GM19351 (cell line): ENCODE measurements at regions not wholly inside any gene's neighbourhood (a gene's known extent, or its start where the extent isn't known, plus 50 kb on each side); places are given as distances from the start of the nearest gene placed in this dataset.
"Not testable (repeated sequence)": the region's sequence is repeated elsewhere in the genome, so short reads cannot be mapped to it uniquely, and the experiment has no call there.

Experiments
- ATAC-seq: cut with Tn5 transposase; IDR thresholded peaks from one replicate; pipeline ENCODE4 v1.9.1; 2021; ENCODE audit warnings: mild to moderate bottlenecking, moderate library complexity; ENCODE audit not compliant: unreplicated experiment

DNA sequence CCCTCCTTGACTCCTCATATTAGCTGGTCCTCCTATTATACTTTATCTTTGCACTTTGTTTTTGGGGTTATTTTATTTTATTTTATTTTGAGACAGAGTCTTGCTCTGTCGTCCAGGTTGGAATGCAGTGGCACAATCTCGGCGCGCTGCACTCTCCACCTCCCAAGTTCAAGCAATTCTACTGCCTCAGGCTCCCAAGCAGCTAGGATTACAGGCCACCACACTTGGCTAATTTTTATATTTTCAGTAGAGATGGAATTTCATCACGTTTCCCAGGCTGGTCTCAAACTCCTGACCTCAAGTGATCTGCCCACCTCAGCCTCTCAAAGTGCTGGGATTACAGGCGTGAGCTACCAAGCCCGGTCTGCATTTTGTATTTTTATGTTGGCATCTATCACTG is 126.7 kb downstream of the FOXB1 start:
- ATAC-seq, result no peak

DNA sequence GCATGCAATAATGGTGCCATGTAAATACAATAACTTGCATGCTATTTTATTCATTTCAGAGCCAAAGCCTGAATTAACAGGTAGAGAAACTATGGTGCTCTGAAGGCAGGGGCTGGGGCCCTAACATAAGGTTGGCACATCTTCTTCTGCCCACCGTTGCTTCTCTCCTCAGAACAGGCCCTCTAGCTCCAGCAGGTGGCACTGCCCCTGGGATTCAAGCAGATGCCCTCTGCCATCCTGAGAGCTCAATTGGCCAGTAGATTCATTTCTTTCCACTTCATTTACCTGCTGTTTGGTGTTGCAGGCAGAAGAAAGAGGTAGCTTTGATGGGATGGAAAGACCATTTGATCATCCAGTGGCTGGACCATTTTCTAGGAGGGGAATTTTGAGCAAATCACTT is 130.5 kb downstream of the FOXB1 start:
- no peak for ATAC-seq

DNA sequence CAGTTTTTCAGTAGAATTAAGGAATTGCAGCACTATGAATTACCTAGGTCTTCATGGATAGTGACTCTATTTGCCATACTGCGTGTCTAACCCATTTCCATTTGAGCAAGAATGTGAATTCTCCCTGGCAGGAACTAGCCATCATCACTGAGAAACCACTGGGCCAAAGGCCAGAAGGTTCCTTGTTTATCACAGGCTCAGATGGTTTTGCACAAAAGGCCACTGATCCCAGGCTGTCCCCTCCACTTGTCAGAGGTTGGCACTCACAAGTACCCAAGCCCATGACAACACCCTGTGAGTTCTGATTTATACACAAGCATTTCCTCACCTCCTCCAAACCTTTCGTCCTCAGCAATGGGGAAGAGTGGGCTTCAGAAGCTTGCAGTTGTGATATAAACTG is 131.8 kb downstream of the FOXB1 start:
- no peak for ATAC-seq

DNA sequence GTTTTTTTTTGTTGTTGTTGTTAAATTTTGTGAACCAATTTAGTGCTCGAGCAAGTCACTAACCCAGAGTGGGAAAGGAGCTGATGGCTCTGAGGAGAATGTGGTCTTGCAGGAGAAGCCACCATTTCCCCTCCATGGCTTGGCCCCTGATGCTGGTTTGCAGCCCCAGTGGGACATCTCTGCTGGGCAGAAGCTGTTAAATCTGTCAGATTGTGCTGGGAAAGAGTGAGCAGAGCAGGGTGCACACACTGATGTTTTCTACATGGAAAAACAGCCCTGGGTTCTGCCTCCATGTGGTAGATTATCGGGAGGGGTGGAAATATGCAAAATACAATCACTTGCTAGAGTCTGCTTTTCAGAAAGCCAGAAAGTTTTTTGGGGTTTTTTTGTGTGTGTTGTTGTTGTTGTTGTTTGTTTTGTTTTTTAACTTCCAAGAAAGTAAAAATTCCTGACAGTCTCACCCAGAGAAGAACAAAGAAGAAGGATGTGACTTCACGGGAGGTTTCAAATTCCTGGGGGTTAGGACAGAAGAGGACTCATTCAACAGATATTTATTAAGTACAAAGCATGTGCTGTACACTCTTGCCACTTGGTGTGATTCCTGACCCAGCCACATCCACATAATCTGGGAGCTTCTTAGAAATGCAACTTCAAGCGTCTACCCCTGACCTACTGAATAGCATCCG is 133.7 kb downstream of the FOXB1 start:
- ATAC-seq, result no peak

DNA sequence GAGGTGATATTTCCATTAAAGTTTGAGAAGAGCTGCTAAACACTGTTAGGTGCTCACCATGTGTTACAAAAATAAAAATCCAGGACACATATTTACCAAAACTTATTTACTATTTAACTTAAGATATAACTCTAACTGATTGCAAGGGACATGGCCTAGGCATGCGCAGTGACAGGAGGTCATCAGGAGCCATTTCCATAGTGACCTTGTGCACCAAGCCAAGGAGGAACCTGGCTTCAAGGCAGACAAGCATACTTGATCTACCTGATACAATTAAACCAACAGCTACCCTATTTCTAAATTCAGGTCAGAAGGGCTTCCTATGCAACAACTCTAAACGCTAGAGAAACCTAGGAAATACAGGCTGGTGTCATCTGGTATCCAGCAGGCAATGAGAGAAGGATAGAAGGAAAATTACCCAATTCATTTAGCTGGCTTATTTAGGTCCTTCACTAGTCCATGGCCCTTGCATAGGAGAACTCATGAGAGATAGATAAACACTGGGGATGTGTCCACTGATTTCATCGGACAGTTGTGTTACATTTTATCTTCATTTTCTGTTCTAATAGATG is 134.4 kb downstream of the FOXB1 start:
- ATAC-seq, result no peak

DNA sequence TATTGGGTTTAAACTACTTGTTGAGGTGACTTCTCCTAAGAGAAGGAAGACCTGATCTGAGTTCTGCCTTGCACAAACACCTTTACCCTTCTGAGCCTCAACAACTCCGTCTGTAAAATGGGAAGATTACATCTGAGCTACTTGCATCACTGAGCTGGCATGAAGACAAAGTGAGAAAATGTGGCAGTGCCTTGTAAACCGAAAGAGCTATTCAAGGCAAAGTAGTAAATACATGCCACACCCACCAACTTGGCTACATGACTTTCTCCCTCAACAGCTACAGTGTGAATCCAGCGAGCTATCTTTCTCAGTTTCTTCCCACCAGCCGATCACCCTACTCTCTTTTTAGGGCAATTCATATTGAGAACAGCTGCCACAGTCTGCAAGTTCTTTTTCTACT is 148.3 kb downstream of the FOXB1 start:
- ATAC-seq, result no peak

DNA sequence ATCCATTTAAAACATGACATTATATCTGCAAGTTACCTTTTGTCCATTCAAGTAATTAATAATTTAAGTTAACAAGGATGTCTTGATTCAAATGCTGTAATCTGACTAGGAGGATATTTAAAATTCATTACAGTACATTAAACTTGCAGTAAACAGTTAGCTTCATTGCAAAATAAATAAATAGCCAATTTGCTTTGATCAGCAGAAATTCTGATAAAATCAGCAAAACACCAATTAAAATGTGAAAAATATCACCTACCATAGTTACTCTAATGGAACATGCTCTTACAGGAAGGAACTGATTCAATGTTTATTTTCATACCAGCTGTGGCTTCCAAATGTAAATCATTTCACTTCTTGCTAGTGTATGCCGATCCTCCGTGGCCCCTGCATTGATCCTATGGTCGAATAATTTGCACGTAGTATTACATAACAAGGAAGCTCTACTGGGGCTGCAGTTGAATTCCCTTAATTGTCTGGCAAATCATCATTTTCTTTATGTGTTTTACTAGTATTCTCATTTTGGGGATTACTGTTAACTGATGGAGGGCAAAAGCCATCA is 150.7 kb downstream of the FOXB1 start:
- ATAC-seq, result no peak

DNA sequence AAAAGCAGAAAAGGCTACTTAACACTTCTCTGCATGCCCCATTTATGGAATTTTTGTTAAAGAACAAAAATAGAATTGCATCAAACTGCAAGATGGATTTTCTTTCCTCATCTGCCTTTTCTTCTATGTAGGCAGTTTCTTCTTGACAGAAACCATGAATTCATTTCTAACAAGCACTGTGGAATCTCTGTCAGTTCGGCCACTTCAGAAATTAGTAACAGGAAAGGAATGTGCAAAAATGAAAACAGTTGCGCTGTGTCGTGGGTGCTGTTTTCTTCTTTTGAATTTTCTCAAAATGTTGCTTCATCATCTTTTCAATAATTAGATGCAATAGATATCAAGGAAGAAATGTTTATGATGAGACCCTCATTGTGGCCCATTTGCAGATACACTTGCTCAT is 151.6 kb downstream of the FOXB1 start:
- no peak for ATAC-seq

DNA sequence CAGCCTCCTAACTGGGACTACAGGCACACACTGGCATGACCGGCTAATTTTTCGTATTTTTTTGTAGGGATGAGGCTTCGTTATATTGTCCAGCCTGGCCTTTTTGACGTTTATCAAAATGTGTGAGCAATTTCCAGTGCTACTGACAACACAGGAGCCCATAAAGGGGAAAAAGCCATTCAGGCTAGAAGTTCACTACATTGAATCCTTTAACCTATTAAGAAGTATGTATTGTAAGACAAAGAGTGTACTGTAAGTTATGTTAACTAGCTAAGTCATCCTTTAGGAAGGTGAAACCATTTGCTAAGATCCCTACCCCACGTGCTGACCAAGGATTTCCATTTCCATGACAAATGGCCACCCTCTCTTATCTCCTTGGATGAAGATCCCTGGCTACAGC is 156.8 kb downstream of the FOXB1 start:
- ATAC-seq, result no peak

DNA sequence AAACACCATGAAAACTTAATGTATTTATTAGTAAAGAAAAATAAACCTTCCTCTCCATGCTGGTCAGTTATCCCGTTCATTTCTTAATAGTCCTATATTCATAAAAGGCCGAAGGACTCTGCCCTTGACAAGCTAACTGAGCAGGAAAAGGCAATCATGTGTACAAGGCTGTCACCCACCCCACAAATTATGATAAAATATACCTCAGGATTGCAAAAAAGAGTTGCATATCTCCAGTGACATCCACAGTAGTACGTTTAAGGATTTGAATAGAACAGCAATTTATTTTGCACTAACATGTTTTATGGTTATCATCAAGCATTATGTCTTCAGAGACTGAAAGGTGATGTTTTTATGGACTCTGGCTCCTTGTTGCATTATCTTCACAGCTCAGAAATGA is 157.6 kb downstream of the FOXB1 start:
- no peak for ATAC-seq

DNA sequence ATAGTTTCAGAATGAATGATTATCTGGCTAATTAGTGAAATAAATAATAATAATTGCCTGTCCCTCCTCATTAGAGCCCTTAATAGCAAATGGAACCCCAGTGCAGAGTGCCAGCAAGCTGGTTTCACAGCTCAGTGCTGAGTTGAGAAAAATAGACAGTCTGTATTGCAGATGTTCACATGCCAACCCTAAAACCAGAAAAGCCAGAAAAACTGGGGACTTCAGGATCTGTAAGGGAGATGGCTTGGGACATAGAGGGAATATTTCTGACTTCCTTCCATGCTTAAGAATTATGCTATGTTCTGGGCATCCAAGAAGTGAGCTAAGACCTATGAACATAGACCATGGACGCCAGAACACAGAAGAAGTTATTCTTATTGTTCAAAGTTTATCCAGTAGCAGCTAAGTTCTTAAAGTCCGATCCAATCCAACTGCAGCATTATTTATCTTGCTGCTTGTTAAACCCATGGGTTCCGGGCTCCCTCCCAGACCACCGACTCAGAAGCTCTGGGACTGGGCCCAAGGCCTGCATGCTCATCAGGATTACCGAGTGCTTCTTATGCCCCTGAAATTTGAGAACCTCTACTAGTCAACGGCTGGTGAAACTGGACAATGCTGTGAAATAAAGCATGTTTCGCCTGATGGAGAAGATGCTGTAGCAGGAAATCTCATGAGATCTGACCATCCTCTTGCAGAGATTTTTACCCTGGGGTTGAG is 158.3 kb downstream of the FOXB1 start:
- no peak for ATAC-seq

DNA sequence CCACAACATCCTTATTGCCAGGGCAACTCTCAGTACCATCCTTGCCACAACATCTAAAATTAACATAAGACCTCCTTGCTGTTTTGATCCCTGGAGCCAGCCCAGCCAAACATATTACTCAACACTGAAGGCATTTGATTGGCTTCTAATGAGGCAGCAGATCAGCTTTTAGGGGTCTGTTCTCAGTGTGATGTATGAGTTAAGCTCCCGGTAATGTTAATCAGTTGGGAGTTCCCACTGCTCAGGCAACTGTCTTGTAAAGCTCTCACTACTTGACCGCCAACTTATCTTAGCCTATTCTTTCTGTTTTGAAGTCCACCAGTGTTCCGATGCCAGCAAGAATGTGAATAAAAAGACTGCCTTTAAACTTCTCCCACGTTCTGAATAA is 158.9 kb downstream of the FOXB1 start:
- ATAC-seq, result no peak

DNA sequence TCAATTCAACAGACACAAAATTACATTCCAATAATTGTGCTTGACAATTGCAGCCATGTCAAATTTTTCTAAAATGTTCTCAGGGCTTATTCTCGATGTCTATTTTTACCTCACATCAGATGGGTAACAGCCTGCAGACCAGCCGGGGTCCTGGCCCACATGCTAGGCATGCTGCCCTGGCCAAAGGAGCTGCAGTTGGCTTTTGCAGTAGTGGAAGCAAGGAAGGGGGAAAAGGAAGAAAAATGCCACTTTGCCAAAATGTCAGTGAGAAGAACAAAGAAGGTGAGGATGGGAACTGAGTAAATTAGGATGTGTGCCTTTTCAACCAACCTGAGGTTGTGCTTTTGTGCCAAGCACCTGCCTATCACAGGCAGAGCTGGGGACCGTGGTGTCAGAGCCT is 161.0 kb downstream of the FOXB1 start:
- ATAC-seq, result no peak

DNA sequence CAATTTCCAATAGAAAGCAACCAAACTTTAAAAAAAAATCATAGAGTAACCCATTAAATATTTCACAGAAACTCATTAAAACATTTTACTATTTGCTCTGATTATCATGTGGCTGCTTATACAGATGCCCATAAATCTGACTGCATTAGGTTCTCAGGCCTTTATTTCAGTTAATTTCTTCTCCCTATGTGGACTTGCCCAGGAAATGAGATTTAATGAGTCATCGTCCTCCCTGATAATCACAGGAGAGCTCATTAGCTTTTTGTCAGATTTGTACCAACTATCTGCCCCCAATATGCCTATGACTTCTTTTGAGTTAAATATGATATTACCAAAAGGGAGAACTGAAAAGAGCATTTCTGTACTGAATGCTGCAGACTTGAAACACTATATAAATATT is 168.0 kb downstream of the FOXB1 start:
- ATAC-seq, result no peak

DNA sequence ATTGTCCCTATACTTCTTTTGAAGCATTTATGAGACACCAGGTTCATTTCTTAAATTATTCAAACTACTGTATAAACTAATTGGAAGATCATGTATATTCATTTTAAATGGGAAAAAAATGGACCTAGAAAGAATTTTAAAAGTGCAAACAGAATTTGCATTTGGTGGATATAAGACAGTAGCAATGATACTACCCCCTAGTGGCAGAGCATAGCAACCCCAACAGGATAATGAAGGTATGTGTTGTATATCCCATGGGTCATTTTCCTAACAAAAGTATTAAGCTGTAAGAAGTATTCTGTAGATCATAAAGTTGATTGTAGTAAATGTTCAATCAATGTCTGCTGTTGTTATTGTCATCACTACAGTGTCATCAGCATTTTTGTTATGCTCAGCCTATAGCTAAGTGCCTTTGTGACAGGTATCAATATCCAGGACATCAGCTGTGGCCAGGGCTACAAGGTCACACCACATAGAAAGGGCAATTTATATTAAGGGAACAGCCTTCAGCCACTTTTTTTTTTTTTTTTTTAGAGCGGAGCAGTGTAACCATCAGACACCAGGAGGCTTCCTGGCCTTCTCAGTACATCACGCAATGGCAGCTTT is 175.8 kb downstream of the FOXB1 start:
- no peak for ATAC-seq

DNA sequence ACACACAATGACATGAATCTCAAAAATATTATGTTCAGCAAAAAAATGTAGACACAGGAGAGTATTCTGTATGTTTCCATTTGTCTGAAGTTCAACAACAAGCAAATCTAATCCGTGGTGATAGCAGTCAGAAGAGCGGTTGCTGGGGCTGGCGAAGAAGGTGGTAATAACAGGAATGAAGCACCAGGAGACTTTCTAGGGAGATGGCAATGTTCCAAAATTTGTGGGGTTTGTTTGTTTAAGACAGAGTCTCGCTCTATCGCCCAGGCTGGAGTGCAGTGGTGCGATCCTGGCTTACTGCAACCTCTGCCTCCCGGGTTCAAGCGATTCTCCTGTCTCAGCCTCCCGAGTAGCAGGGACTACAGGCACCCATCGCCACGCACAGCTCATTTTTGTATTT is 177.8 kb downstream of the FOXB1 start:
- not testable (repeated sequence) for ATAC-seq

DNA sequence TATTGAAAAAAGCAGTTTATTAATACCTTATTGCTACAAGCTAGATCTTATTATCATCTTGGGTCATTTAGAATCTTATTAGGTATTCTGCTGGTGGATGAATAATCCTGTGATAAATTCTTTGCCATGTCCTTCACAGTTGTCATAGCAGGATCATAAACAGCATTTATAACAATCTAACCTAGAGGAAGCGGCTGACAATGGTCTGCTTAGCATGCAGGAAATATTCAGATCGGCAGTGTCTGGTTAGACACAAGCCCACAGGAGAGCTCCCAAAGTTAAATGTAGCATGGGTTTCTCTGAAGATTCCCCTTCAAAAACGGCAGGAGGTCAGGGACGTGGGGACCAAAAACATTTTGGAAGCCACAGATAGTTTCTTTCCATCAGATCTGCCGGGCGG is 179.3 kb downstream of the FOXB1 start:
- no peak for ATAC-seq

DNA sequence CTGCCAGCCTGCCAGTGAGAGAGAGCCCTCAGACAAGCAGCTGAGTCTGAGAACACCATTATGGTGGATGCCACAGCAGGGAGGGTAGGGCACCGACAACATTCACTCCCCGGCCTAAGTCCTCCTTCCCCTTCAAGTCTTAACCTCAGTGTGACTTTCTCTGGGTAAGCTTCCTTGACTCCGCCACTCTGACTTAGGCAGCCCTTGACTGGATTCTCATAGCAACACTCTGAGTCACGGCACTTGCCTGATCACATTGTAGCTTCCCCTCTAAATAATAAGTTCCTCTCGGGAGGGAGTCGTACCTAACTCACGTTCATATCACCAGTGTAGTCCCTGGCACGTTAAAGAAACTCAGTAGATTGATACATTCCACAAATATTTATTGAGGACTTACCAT is 180.5 kb downstream of the FOXB1 start:
- no peak for ATAC-seq

DNA sequence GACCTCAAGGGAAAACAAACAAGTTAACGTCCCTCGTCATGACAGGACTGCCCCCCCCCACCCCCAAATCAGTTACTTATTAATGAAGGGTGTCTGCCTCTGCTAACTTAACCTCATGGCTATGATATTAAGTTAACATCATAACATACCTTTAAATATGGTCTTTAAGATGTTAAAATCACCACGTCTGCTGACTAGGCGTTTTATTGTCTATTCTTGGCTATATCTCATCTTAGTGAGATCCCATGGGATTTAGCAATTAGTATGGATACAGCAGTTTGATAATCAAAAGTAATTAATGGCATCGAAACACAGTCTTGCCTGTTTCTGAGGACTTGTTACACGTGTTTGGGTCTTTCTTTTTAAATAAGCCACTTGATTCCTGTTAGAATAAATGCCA is 186.9 kb downstream of the FOXB1 start:
- ATAC-seq, result no peak

DNA sequence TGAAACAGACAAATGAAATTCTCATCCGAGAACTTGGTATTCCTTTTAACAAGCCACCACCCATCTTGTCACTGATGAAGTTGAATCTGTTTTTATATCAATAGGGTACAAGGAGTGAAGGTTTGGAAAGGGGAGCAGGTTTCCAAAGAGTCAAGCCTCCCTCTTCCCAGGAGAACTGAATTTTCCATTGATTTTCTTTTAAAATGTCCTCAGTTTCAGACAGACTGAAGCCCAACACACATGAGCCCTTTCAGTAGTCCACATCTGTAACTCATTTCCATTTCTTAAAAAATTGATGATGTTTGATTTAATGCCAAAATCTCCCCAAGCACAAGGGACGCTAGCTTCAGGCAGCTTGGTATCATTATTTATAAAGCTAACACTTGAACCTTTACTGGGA is 187.7 kb downstream of the FOXB1 start:
- no peak for ATAC-seq

DNA sequence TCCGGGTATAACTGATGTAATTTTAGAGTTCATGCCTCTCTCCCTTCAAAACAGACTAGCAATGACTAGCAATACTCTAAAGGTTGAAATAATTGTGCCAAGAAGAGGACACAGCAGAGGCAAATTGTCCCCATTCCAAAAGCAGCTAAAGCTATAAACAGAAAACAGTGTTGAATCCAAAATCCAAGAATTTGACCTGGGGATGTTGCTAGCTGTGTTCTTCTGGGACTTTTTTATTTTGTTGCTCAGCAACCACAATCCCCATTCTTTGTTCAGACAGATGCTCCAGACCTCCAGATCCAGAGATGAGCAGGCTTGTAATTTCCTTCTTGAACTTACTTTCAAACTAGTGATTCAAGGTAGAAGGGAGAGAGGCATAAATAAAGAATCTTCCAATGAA is 191.5 kb downstream of the FOXB1 start:
- ATAC-seq, result no peak
